DOHH2 (cell line): ENCODE measurements at regions not wholly inside any gene's neighbourhood (a gene's known extent, or its start where the extent isn't known, plus 50 kb on each side); places are given as distances from the start of the nearest gene placed in this dataset.

Experiments used
- H3F3A ChIP-seq: fragments of 200-600 bp; sonication (generic), shearing (Covaris generic); 2 replicates; pipeline ENCODE4 v1.6.0; 2016; ENCODE audit warnings: antibody characterized with exemption, mild to moderate bottlenecking; ENCODE audit not compliant: control insufficient read depth, insufficient read depth
- H3K27ac ChIP-seq: fragments of 200-600 bp; sonication (generic); 2 replicates; pipeline ENCODE4 v1.5.1; 2014; ENCODE audit warnings: low read depth, mild to moderate bottlenecking, low read length, moderate library complexity
- H3K27me3 ChIP-seq: fragments of 200-600 bp; sonication (generic); 2 replicates; pipeline ENCODE4 v1.6.1; 2014; ENCODE audit warnings: mild to moderate bottlenecking, low read length, mixed read lengths; ENCODE audit not compliant: control insufficient read depth
- H3K36me3 ChIP-seq: fragments of 200-600 bp; sonication (generic); 2 replicates; pipeline ENCODE4 v1.6.1; 2014; ENCODE audit warnings: mild to moderate bottlenecking, low read length, moderate library complexity, mixed read lengths; ENCODE audit not compliant: control insufficient read depth
- H3K4me1 ChIP-seq: fragments of 200-600 bp; sonication (generic); 2 replicates; pipeline ENCODE4 v1.6.1; 2014; ENCODE audit warnings: mild to moderate bottlenecking, low read length, mixed read lengths; ENCODE audit not compliant: control insufficient read depth
- H3K4me2 ChIP-seq: fragments of 200-600 bp; sonication (generic); 2 replicates; pipeline ENCODE4 v1.6.0; 2014; ENCODE audit warnings: mild to moderate bottlenecking, low read length, moderate library complexity
- H3K4me3 ChIP-seq: fragments of 200-600 bp; sonication (generic); 2 replicates; pipeline ENCODE4 v1.5.1; 2014; ENCODE audit warnings: mild to moderate bottlenecking, low read length, mixed read lengths
- H3K79me2 ChIP-seq: fragments of 200-600 bp; sonication (generic); 2 replicates; pipeline ENCODE4 v1.6.1; 2014; ENCODE audit warnings: mild to moderate bottlenecking, low read length, mixed read lengths; ENCODE audit not compliant: control insufficient read depth
- H3K9me2 ChIP-seq: fragments of 200-600 bp; sonication (generic); replicated peaks from 2 replicates; pipeline ENCODE4 v1.6.1; 2014; ENCODE audit warnings: mild to moderate bottlenecking, low read length, mixed read lengths; ENCODE audit not compliant: control insufficient read depth
- H3K9me3 ChIP-seq: fragments of 200-600 bp; sonication (generic); 2 replicates; pipeline ENCODE4 v1.6.1; 2014; ENCODE audit warnings: antibody characterized with exemption, low read length, mixed read lengths; ENCODE audit not compliant: control insufficient read depth, insufficient read depth
- H4K20me1 ChIP-seq: fragments of 200-600 bp; sonication (generic); 2 replicates; pipeline ENCODE4 v1.6.0; 2014; ENCODE audit warnings: low read depth, mild to moderate bottlenecking, antibody characterized with exemption, low read length, moderate library complexity; ENCODE audit not compliant: control insufficient read depth, insufficient read depth
- EZH2phosphoT487 ChIP-seq: fragments of 200-600 bp; sonication (generic); IDR thresholded peaks from 2 replicates; pipeline ENCODE4 v1.6.1; 2017; ENCODE audit warnings: borderline replicate concordance, mild to moderate bottlenecking, antibody characterized with exemption, low read length, moderate library complexity, mixed read lengths
- TF ChIP-seq, protein P1 (sequence below): fragments of 200-600 bp; sonication (generic); IDR thresholded peaks from one replicate; pipeline ENCODE4 v1.5.1; 2014; ENCODE audit warnings: antibody characterized with exemption, mild to moderate bottlenecking, low read depth, low read length; ENCODE audit not compliant: poor library complexity, severe bottlenecking

DNA sequence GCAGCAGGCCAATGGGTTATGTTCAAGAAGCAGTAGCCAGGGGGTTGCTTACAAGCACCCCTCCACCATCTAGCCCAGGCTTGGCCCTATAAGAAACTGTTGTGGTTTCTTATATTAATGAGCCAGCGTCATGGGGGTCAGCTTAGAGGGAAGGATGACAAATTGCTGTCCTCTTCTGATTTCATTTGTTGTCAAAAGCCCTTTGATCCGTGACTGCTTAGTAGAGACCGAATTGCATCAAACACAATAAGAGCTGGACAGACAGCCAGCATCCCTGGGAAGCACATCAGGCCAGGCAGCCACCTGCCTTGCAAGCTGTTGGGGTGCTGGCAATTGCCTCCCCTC is 206.6 kb upstream of the SETBP1 start:
- Histone ChIP-seq H3K27ac (no peak overlapping the region), H3K9me2 (no peaks in the 10 kb centered on the region), H3K27me3 (no peaks in the 10 kb centered on the region), H3K36me3 (no peaks in the 10 kb centered on the region), H3K4me3 (no peak overlapping the region), H4K20me1 (no peaks in the 10 kb centered on the region), H3K79me2 (no peaks in the 10 kb centered on the region), H3K4me1 (no peaks in the 10 kb centered on the region), H3K4me2 (no peak overlapping the region), H3F3A (no peaks in the 10 kb centered on the region), H3K9me3 (no peaks in the 10 kb centered on the region; the same call in 1 of the 2 replicates)
- TF ChIP-seq, protein P1, sequence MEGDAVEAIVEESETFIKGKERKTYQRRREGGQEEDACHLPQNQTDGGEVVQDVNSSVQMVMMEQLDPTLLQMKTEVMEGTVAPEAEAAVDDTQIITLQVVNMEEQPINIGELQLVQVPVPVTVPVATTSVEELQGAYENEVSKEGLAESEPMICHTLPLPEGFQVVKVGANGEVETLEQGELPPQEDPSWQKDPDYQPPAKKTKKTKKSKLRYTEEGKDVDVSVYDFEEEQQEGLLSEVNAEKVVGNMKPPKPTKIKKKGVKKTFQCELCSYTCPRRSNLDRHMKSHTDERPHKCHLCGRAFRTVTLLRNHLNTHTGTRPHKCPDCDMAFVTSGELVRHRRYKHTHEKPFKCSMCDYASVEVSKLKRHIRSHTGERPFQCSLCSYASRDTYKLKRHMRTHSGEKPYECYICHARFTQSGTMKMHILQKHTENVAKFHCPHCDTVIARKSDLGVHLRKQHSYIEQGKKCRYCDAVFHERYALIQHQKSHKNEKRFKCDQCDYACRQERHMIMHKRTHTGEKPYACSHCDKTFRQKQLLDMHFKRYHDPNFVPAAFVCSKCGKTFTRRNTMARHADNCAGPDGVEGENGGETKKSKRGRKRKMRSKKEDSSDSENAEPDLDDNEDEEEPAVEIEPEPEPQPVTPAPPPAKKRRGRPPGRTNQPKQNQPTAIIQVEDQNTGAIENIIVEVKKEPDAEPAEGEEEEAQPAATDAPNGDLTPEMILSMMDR: no peak
- no peak for TF ChIP-seq EZH2phosphoT487

DNA sequence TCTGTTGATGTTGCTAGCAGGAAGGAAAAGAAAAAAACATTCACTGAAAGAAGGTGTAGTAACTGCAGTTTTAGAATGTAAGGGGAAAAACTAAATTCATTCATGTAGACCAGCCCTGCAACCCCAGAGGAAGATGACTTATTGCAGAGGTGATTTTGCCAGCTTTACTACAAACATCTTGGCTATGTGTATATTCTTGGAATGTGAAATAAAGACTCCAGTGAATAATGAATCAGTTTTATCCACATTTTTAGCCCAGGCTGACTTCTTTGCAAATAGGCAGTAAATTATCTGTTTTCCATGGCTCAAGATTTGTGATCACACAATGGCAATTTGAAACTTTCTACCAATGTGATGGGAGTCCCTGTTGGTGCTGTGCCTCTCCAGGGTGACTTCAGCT is 206.1 kb upstream of the SETBP1 start:
- H3K27ac ChIP-seq: no peak overlapping the region
- no peaks in the 10 kb centered on the region for H3K27me3 ChIP-seq
- H3K9me3 ChIP-seq: peaks cover 5% of the 10 kb centered on the region; the same call in 1 of the 2 replicates
- no peaks in the 10 kb centered on the region for H3K36me3 ChIP-seq
- H3K4me2 ChIP-seq: no peak overlapping the region
- H3K79me2 ChIP-seq: no peaks in the 10 kb centered on the region
- no peaks in the 10 kb centered on the region for H3K9me2 ChIP-seq
- no peaks in the 10 kb centered on the region for H4K20me1 ChIP-seq
- no peak overlapping the region for H3K4me3 ChIP-seq
- TF ChIP-seq EZH2phosphoT487: no peak
- TF ChIP-seq, protein P1: no peak
- no peaks in the 10 kb centered on the region for H3K4me1 ChIP-seq
- H3F3A ChIP-seq: no peaks in the 10 kb centered on the region

DNA sequence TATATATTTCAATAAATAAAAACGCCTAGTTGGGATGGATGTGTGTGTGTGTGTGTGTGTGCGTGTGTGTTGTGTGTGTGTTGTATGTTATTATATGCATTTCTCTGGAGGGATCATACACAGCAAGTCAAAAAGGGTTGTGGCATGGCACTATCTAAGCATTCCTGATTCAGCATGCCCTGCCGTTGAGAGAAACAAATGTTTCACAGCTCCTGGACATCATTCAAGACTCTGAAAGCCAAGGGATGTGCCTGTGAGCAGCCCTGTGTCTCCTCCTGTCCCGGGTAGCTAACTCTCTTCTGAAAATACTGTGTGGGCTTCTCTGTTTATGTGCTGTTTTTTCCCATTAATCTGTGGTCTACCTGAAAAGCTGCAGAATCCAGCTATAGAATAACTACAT is 197.9 kb upstream of the SETBP1 start:
- H3K9me2 ChIP-seq: no peaks in the 10 kb centered on the region
- no peak overlapping the region for H3K4me2 ChIP-seq
- H3K4me1 ChIP-seq: no peaks in the 10 kb centered on the region
- H3K79me2 ChIP-seq: no peaks in the 10 kb centered on the region
- peaks cover 8% of the 10 kb centered on the region; the same call in 1 of the 2 replicates for H3K9me3 ChIP-seq
- H3K27ac ChIP-seq: no peak overlapping the region
- H3F3A ChIP-seq: no peaks in the 10 kb centered on the region; the same call in 1 of the 2 replicates
- no peak for TF ChIP-seq EZH2phosphoT487
- TF ChIP-seq, protein P1: no peak
- H3K27me3 ChIP-seq: no peaks in the 10 kb centered on the region
- no peaks in the 10 kb centered on the region for H3K36me3 ChIP-seq
- no peak overlapping the region for H3K4me3 ChIP-seq
- no peaks in the 10 kb centered on the region for H4K20me1 ChIP-seq

DNA sequence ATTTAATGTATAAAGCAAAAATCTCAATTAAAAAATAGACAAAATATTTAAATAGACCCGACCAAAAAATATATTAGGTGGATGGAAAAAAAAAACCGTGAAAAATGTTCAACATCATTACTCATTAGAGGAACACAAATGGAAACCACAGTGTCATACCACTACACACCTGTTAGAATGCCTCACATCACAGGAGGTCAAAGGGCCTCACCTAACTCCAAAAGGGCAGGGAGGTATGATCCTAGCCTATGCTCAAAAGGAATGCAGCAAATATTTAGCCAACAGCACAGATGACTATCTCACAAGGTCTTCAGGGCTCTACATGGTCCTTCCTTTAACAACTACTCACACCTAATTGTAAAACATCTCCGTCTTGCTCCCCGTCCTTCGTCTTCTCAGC is 185.5 kb upstream of the SETBP1 start:
- no peak for TF ChIP-seq EZH2phosphoT487
- TF ChIP-seq, protein P1: no peak
- Histone ChIP-seq H3K4me2 (no peak overlapping the region), H3K9me3 (no peaks in the 10 kb centered on the region), H3K9me2 (no peaks in the 10 kb centered on the region), H3F3A (no peaks in the 10 kb centered on the region), H3K36me3 (no peaks in the 10 kb centered on the region), H3K27me3 (no peaks in the 10 kb centered on the region), H3K4me3 (no peak overlapping the region), H3K4me1 (no peaks in the 10 kb centered on the region), H3K27ac (no peak overlapping the region), H4K20me1 (no peaks in the 10 kb centered on the region), H3K79me2 (no peaks in the 10 kb centered on the region)
